ENCODE measurements at regions not wholly inside any gene's neighbourhood (a gene's known extent, or its start where the extent isn't known, plus 50 kb on each side); places are given as distances from the start of the nearest gene placed in this dataset.

GRCh38 chr1:192740214-192740613 lies 68.6 kb upstream of the RGS2 start:
- Histone ChIP-seq H3K36me3 (ENCODE audit: control insufficient read depth in 1 of 2, insufficient read depth in 2 of 2, low read length in 1 of 2) (no peaks in the 10 kb centered on the region), H3K27ac (ENCODE audit: low read depth in 1 of 2, low read length in 2 of 2) (no peak overlapping the region), H3K4me1 (ENCODE audit: control insufficient read depth in 1 of 2, insufficient read depth in 2 of 2, low read length in 2 of 2) (no peaks in the 10 kb centered on the region), H3K9me3 (ENCODE audit: control insufficient read depth, low read length) (peaks cover 1% of the 10 kb centered on the region), H3K4me3 (ENCODE audit: low read length in 2 of 2) (no peak overlapping the region), H3K27me3 (ENCODE audit: control insufficient read depth in 1 of 2, insufficient read depth in 2 of 2, low read length in 1 of 2) (no peaks in the 10 kb centered on the region)
- intact Hi-C loops (cut with DNase I), result no loop called here
- DNase-seq, result no peak
- 94 to 98% methylated on average over 1 of the region's 1 CpG for WGBS, 2 donors
- ATAC-seq (ENCODE audit: low FRiP score), result no peak

- DNase-seq (no peak), ATAC-seq (ENCODE audit: low FRiP score) (no peak)
- peaks cover 1% of the 10 kb centered on the region for H3K9me3 ChIP-seq (ENCODE audit: control insufficient read depth, low read length)
- intact Hi-C loops (cut with DNase I), result no loop called here
- no peaks in the 10 kb centered on the region for H3K27me3 ChIP-seq (ENCODE audit: control insufficient read depth in 1 of 2, insufficient read depth in 2 of 2, low read length in 1 of 2)
- no peaks in the 10 kb centered on the region for H3K4me1 ChIP-seq (ENCODE audit: control insufficient read depth in 1 of 2, insufficient read depth in 2 of 2, low read length in 2 of 2)
- no peak overlapping the region for H3K27ac ChIP-seq (ENCODE audit: low read depth in 1 of 2, low read length in 2 of 2)
- H3K36me3 ChIP-seq (ENCODE audit: control insufficient read depth in 1 of 2, insufficient read depth in 2 of 2, low read length in 1 of 2), result no peaks in the 10 kb centered on the region
- H3K4me3 ChIP-seq (ENCODE audit: low read length in 2 of 2), result no peak overlapping the region
- WGBS, 2 donors, result 91 to 96% methylated on average over 3 of the region's 3 CpGs
These were observed 67.7 kb upstream of the RGS2 start for GRCh38 chr1:192741095-192741494.

GRCh38 chr1:192747301-192747700 lies 61.5 kb upstream of the RGS2 start:
- no peak overlapping the region for H3K27ac ChIP-seq (ENCODE audit: low read depth in 1 of 2, low read length in 2 of 2)
- no peak for DNase-seq
- no peak overlapping the region for H3K4me3 ChIP-seq (ENCODE audit: low read length in 2 of 2)
- H3K36me3 ChIP-seq (ENCODE audit: control insufficient read depth in 1 of 2, insufficient read depth in 2 of 2, low read length in 1 of 2), result no peaks in the 10 kb centered on the region
- H3K4me1 ChIP-seq (ENCODE audit: control insufficient read depth in 1 of 2, insufficient read depth in 2 of 2, low read length in 2 of 2), result no peaks in the 10 kb centered on the region
- ATAC-seq (ENCODE audit: low FRiP score), result no peak
- H3K27me3 ChIP-seq (ENCODE audit: control insufficient read depth in 1 of 2, insufficient read depth in 2 of 2, low read length in 1 of 2), result no peaks in the 10 kb centered on the region
- no peaks in the 10 kb centered on the region for H3K9me3 ChIP-seq (ENCODE audit: control insufficient read depth, low read length)
- intact Hi-C loops (cut with DNase I), result no loop called here

GRCh38 chr1:192747943-192748342 lies 60.9 kb upstream of the RGS2 start:
- no peaks in the 10 kb centered on the region for H3K36me3 ChIP-seq (ENCODE audit: control insufficient read depth in 1 of 2, insufficient read depth in 2 of 2, low read length in 1 of 2)
- H3K9me3 ChIP-seq (ENCODE audit: control insufficient read depth, low read length), result no peaks in the 10 kb centered on the region
- intact Hi-C loops (cut with DNase I), result no loop called here
- DNase-seq (no peak), ATAC-seq (ENCODE audit: low FRiP score) (no peak)
- WGBS, 2 donors, result 63 to 65% methylated on average over 3 of the region's 3 CpGs
- no peak overlapping the region for H3K27ac ChIP-seq (ENCODE audit: low read depth in 1 of 2, low read length in 2 of 2)
- no peaks in the 10 kb centered on the region for H3K27me3 ChIP-seq (ENCODE audit: control insufficient read depth in 1 of 2, insufficient read depth in 2 of 2, low read length in 1 of 2)
- no peaks in the 10 kb centered on the region for H3K4me1 ChIP-seq (ENCODE audit: control insufficient read depth in 1 of 2, insufficient read depth in 2 of 2, low read length in 2 of 2)
- H3K4me3 ChIP-seq (ENCODE audit: low read length in 2 of 2), result no peak overlapping the region

- Histone ChIP-seq H3K27ac (ENCODE audit: low read depth in 1 of 2, low read length in 2 of 2) (no peak overlapping the region), H3K27me3 (ENCODE audit: control insufficient read depth in 1 of 2, insufficient read depth in 2 of 2, low read length in 1 of 2) (no peaks in the 10 kb centered on the region), H3K4me1 (ENCODE audit: control insufficient read depth in 1 of 2, insufficient read depth in 2 of 2, low read length in 2 of 2) (no peaks in the 10 kb centered on the region), H3K9me3 (ENCODE audit: control insufficient read depth, low read length) (no peaks in the 10 kb centered on the region), H3K4me3 (ENCODE audit: low read length in 2 of 2) (no peak overlapping the region), H3K36me3 (ENCODE audit: control insufficient read depth in 1 of 2, insufficient read depth in 2 of 2, low read length in 1 of 2) (no peaks in the 10 kb centered on the region)
- ATAC-seq (ENCODE audit: low FRiP score) (no peak), DNase-seq (no peak)
- intact Hi-C loops (cut with DNase I), result no loop called here
These were observed 59.5 kb upstream of the RGS2 start for GRCh38 chr1:192749349-192749748.

- H3K4me1 ChIP-seq (ENCODE audit: control insufficient read depth in 1 of 2, insufficient read depth in 2 of 2, low read length in 2 of 2), result no peaks in the 10 kb centered on the region
- intact Hi-C loops (cut with DNase I), result no loop called here
- no peak for DNase-seq
- H3K9me3 ChIP-seq (ENCODE audit: control insufficient read depth, low read length), result no peaks in the 10 kb centered on the region
- 95 to 96% methylated on average over 12 of the region's 12 CpGs for WGBS, 2 donors
- ATAC-seq (ENCODE audit: low FRiP score), result no peak
- no peak overlapping the region for H3K27ac ChIP-seq (ENCODE audit: low read depth in 1 of 2, low read length in 2 of 2)
- no peaks in the 10 kb centered on the region for H3K36me3 ChIP-seq (ENCODE audit: control insufficient read depth in 1 of 2, insufficient read depth in 2 of 2, low read length in 1 of 2)
- no peaks in the 10 kb centered on the region for H3K27me3 ChIP-seq (ENCODE audit: control insufficient read depth in 1 of 2, insufficient read depth in 2 of 2, low read length in 1 of 2)
- H3K4me3 ChIP-seq (ENCODE audit: low read length in 2 of 2), result no peak overlapping the region
These were observed 57.6 kb upstream of the RGS2 start for GRCh38 chr1:192751260-192751659.

GRCh38 chr1:192756314-192756713 lies 52.5 kb upstream of the RGS2 start:
- intact Hi-C loops (cut with DNase I), result no loop called here
- no peak overlapping the region for H3K27ac ChIP-seq (ENCODE audit: low read depth in 1 of 2, low read length in 2 of 2)
- H3K36me3 ChIP-seq (ENCODE audit: control insufficient read depth in 1 of 2, insufficient read depth in 2 of 2, low read length in 1 of 2), result no peaks in the 10 kb centered on the region
- no peaks in the 10 kb centered on the region for H3K27me3 ChIP-seq (ENCODE audit: control insufficient read depth in 1 of 2, insufficient read depth in 2 of 2, low read length in 1 of 2)
- H3K4me3 ChIP-seq (ENCODE audit: low read length in 2 of 2), result no peak overlapping the region
- ATAC-seq (ENCODE audit: low FRiP score) (no peak), DNase-seq (no peak)
- WGBS, 2 donors, result 82 to 87% methylated on average over 4 of the region's 4 CpGs
- no peaks in the 10 kb centered on the region for H3K9me3 ChIP-seq (ENCODE audit: control insufficient read depth, low read length)
- no peaks in the 10 kb centered on the region for H3K4me1 ChIP-seq (ENCODE audit: control insufficient read depth in 1 of 2, insufficient read depth in 2 of 2, low read length in 2 of 2)

GRCh38 chr1:192756847-192757246 lies 52.0 kb upstream of the RGS2 start:
- H3K9me3 ChIP-seq (ENCODE audit: control insufficient read depth, low read length), result no peaks in the 10 kb centered on the region
- H3K27me3 ChIP-seq (ENCODE audit: control insufficient read depth in 1 of 2, insufficient read depth in 2 of 2, low read length in 1 of 2), result no peaks in the 10 kb centered on the region
- no peak overlapping the region for H3K4me3 ChIP-seq (ENCODE audit: low read length in 2 of 2)
- WGBS, 2 donors, result 55 to 58% methylated on average over 2 of the region's 2 CpGs
- no peaks in the 10 kb centered on the region for H3K36me3 ChIP-seq (ENCODE audit: control insufficient read depth in 1 of 2, insufficient read depth in 2 of 2, low read length in 1 of 2)
- intact Hi-C loops (cut with DNase I), result no loop called here
- ATAC-seq (ENCODE audit: low FRiP score) (no peak), DNase-seq (no peak)
- H3K4me1 ChIP-seq (ENCODE audit: control insufficient read depth in 1 of 2, insufficient read depth in 2 of 2, low read length in 2 of 2), result no peaks in the 10 kb centered on the region
- no peak overlapping the region for H3K27ac ChIP-seq (ENCODE audit: low read depth in 1 of 2, low read length in 2 of 2)

GRCh38 chr1:192758492-192758891 lies 50.3 kb upstream of the RGS2 start:
- intact Hi-C loops (cut with DNase I), result no loop called here
- no peaks in the 10 kb centered on the region for H3K36me3 ChIP-seq (ENCODE audit: control insufficient read depth in 1 of 2, insufficient read depth in 2 of 2, low read length in 1 of 2)
- no peaks in the 10 kb centered on the region for H3K9me3 ChIP-seq (ENCODE audit: control insufficient read depth, low read length)
- ATAC-seq (ENCODE audit: low FRiP score), result no peak
- no peak for DNase-seq
- no peaks in the 10 kb centered on the region for H3K27me3 ChIP-seq (ENCODE audit: control insufficient read depth in 1 of 2, insufficient read depth in 2 of 2, low read length in 1 of 2)
- WGBS, 2 donors, result 80 to 87% methylated on average over 1 of the region's 1 CpG
- H3K4me1 ChIP-seq (ENCODE audit: control insufficient read depth in 1 of 2, insufficient read depth in 2 of 2, low read length in 2 of 2), result no peaks in the 10 kb centered on the region
- no peak overlapping the region for H3K27ac ChIP-seq (ENCODE audit: low read depth in 1 of 2, low read length in 2 of 2)
- H3K4me3 ChIP-seq (ENCODE audit: low read length in 2 of 2), result no peak overlapping the region

All from aorta (tissue), 5 donors.